PC-9 (cell line): ENCODE measurements at regions not wholly inside any gene's neighbourhood (a gene's known extent, or its start where the extent isn't known, plus 50 kb on each side); places are given as distances from the start of the nearest gene placed in this dataset.

Experiments
- BruUV-seq: library from RNA; stranded (reverse); fragments of 400-500 nt; replicated peaks from 2 replicates; lab custom pipeline; 2021; lab: Mats Ljungman, UMichigan
- CTCF ChIA-PET: fragments of 300-600 bp; sonication (Branson Sonifier 250); formaldehyde crosslinking; loops from one replicate; lab custom pipeline; 2022; ENCODE audit warnings: antibody characterized with exemption; lab: Charles Lee
- POLR2A ChIA-PET: fragments of 300-600 bp; sonication (Branson Sonifier 250); formaldehyde crosslinking; loops from one replicate; lab custom pipeline; 2022; ENCODE audit warnings: antibody characterized with exemption; ENCODE audit not compliant: unreplicated experiment; lab: Charles Lee
- DNase-seq, 2 experiments: peaks; one replicate each; pipeline versions ENCODE4 v3.0.0 to v3.0.0-alpha.2; 2015 to 2022; ENCODE audit warnings: mixed read lengths in 1 of 2
- H2AFZ ChIP-seq: fragments of 200-600 bp; sonication (generic); 2 replicates; pipeline ENCODE4 v1.8.1; 2017; ENCODE audit warnings: antibody characterized with exemption
- H3F3A ChIP-seq: fragments of 200-600 bp; sonication (generic); 2 replicates; pipeline ENCODE4 v1.8.1; 2017; ENCODE audit warnings: antibody characterized with exemption, mild to moderate bottlenecking, low read depth; ENCODE audit not compliant: insufficient read depth
- H3K27ac ChIP-seq: fragments of 200-600 bp; sonication (generic); 2 replicates; pipeline ENCODE4 v1.6.1; 2016; ENCODE audit warnings: mixed run types
- H3K27me3 ChIP-seq: fragments of 200-600 bp; sonication (generic); 2 replicates; pipeline ENCODE4 v1.6.1; 2016; ENCODE audit warnings: low read depth, mixed run types; ENCODE audit not compliant: insufficient read depth
- H3K36me3 ChIP-seq: fragments of 200-600 bp; sonication (generic); 2 replicates; pipeline ENCODE4 v1.6.1; 2016; ENCODE audit warnings: low read depth, mixed run types
- H3K4me1 ChIP-seq: fragments of 200-600 bp; sonication (generic); replicated peaks from 2 replicates; pipeline ENCODE4 v1.6.1; 2016; ENCODE audit warnings: mixed run types; ENCODE audit not compliant: insufficient read depth
- H3K4me2 ChIP-seq: fragments of 200-600 bp; sonication (generic); 2 replicates; pipeline ENCODE4 v1.6.1; 2017; ENCODE audit warnings: mixed run types
- H3K4me3 ChIP-seq: fragments of 200-600 bp; sonication (generic); 2 replicates; pipeline ENCODE4 v1.6.1; 2016; ENCODE audit warnings: mixed run types
- H3K79me2 ChIP-seq: fragments of 200-600 bp; sonication (generic); 2 replicates; pipeline ENCODE4 v1.6.1; 2017; ENCODE audit warnings: low read depth, mixed run types
- H3K9me2 ChIP-seq: fragments of 200-600 bp; sonication (generic); 2 replicates; pipeline ENCODE4 v1.8.1; 2017; ENCODE audit warnings: mild to moderate bottlenecking; ENCODE audit not compliant: insufficient read depth
- H3K9me3 ChIP-seq: fragments of 200-600 bp; sonication (generic); 2 replicates; pipeline ENCODE4 v1.8.1; 2016; ENCODE audit warnings: low read depth; ENCODE audit not compliant: insufficient read depth
- H4K20me1 ChIP-seq: fragments of 200-600 bp; sonication (generic); 2 replicates; pipeline ENCODE4 v1.8.1; 2017; ENCODE audit not compliant: insufficient read depth
- CTCF ChIP-seq: fragments of 200-600 bp; sonication (generic); conservative IDR thresholded peaks from 2 replicates; pipeline ENCODE4 v1.6.1; 2017; ENCODE audit warnings: mixed run types, antibody characterized with exemption, mild to moderate bottlenecking, moderate library complexity
- EZH2 ChIP-seq: fragments of 200-600 bp; sonication (generic); IDR thresholded peaks from 2 replicates; pipeline ENCODE4 v1.8.0; 2017; ENCODE audit warnings: antibody characterized with exemption, low read depth
- intact Hi-C: fragments of 100-400 bp; cut with micrococcal nuclease; formaldehyde crosslinking; loops from one replicate; pipeline ENCODE4 v1.10.0; 2022; ENCODE audit not compliant: unreplicated experiment

- H3K27me3 ChIP-seq = no peaks in the 10 kb centered on the region
- no peak overlapping the region for H3K27ac ChIP-seq
- no peak overlapping the region for H2AFZ ChIP-seq
- BruUV-seq = no TSS peak
- H3K36me3 ChIP-seq = no peaks in the 10 kb centered on the region
- intact Hi-C loops = no loop called here
- no peaks in the 10 kb centered on the region for H3K9me2 ChIP-seq
- TF ChIP-seq CTCF (no peak), EZH2 (no peak)
- H3K4me2 ChIP-seq = no peak overlapping the region
- H3K4me1 ChIP-seq = no peaks in the 10 kb centered on the region
- no peaks in the 10 kb centered on the region for H4K20me1 ChIP-seq
- POLR2A ChIA-PET = no interaction called here
- no peaks in the 10 kb centered on the region for H3K9me3 ChIP-seq
- no peak overlapping the region for H3K4me3 ChIP-seq
- H3K79me2 ChIP-seq = no peaks in the 10 kb centered on the region
- no peak for DNase-seq
- H3F3A ChIP-seq = no peaks in the 10 kb centered on the region
- CTCF ChIA-PET = no interaction called here
Observed at GRCh38 chr4:116024954-116025708, 911.7 kb upstream of the NDST4 start.

- H3K4me3 ChIP-seq = no peak overlapping the region
- no peak overlapping the region for H3K27ac ChIP-seq
- BruUV-seq = no TSS peak
- ChIA-PET POLR2A (no interaction called here), CTCF (no interaction called here)
- intact Hi-C loops = no loop called here
- no peaks in the 10 kb centered on the region for H3K9me2 ChIP-seq
- no peak overlapping the region for H2AFZ ChIP-seq
- no peak overlapping the region for H3K4me2 ChIP-seq
- H3F3A ChIP-seq = no peaks in the 10 kb centered on the region
- H3K4me1 ChIP-seq = no peaks in the 10 kb centered on the region
- no peaks in the 10 kb centered on the region for H3K36me3 ChIP-seq
- H3K79me2 ChIP-seq = no peaks in the 10 kb centered on the region
- no peaks in the 10 kb centered on the region for H3K27me3 ChIP-seq
- DNase-seq = no peak
- TF ChIP-seq EZH2 = no peak
- TF ChIP-seq CTCF = no peak
- no peaks in the 10 kb centered on the region; the same call in 1 of the 2 replicates for H3K9me3 ChIP-seq
- H4K20me1 ChIP-seq = no peaks in the 10 kb centered on the region
Observed at GRCh38 chr4:116023049-116023448, 909.6 kb upstream of the NDST4 start.

GRCh38 chr4:116020141-116020722, 906.8 kb upstream of the NDST4 start:
- Histone ChIP-seq H3K27me3 (no peaks in the 10 kb centered on the region), H4K20me1 (no peaks in the 10 kb centered on the region), H3K9me2 (no peaks in the 10 kb centered on the region), H3K4me3 (no peak overlapping the region), H3K4me2 (no peak overlapping the region), H2AFZ (no peak overlapping the region), H3K27ac (no peak overlapping the region), H3K4me1 (peaks cover 10% of the 10 kb centered on the region), H3K9me3 (peaks cover 6% of the 10 kb centered on the region), H3K79me2 (no peaks in the 10 kb centered on the region), H3K36me3 (no peaks in the 10 kb centered on the region), H3F3A (peaks cover 17% of the 10 kb centered on the region; the same call in 1 of the 2 replicates)
- ChIA-PET CTCF (no interaction called here), POLR2A (no interaction called here)
- no TSS peak for BruUV-seq
- TF ChIP-seq CTCF = no peak
- no peak for TF ChIP-seq EZH2
- DNase-seq = no peak
- intact Hi-C loops = no loop called here
